ENCODE measurements at regions not wholly inside any gene's neighbourhood (a gene's known extent, or its start where the extent isn't known, plus 50 kb on each side); places are given as distances from the start of the nearest gene placed in this dataset.

DNA sequence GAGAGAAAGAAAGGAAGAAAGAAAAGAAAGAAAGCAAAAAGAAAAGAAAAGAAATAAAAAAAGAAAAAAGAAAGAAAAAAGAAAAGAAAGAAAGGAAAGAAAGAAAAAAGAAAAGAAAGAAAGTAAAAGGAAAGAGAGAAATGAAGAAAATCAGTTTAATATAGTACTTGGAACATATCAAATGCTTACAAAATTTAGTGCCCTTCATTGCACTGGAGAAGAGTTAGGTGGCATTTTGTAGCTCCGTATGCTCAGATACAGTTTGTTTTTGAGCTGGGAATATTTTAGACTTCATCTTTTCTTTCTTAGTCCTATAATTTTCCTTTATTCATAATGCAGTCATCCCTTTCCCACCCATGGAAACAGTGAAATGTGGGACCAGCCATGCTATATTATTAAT is 56.2 kb upstream of the APP start:
- CTCF ChIA-PET: no interaction called here
- Histone ChIP-seq H4K20me1 (ENCODE audit: insufficient read depth) (no peaks in the 10 kb centered on the region), H3K9ac (ENCODE audit: low read length) (no peak overlapping the region), H3K4me3 (replicated peaks in 1 of 2; ENCODE audit: low read depth in 1 of 2, low read length in 2 of 2) (no peak overlapping the region), H2AFZ (ENCODE audit: low read depth, low read length, poor library complexity, severe bottlenecking) (no peak overlapping the region), H3K27me3 (ENCODE audit: insufficient read depth, low read length) (no peaks in the 10 kb centered on the region), H3K4me1 (ENCODE audit: control insufficient read depth in 1 of 2, insufficient read depth in 2 of 2, low read length in 2 of 2) (no peaks in the 10 kb centered on the region), H3K9me2 (ENCODE audit: insufficient read depth) (no peaks in the 10 kb centered on the region), H3K27ac (ENCODE audit: low read depth, low read length) (no peak overlapping the region), H3K4me2 (ENCODE audit: low read length) (no peak overlapping the region), H3K79me2 (ENCODE audit: insufficient read depth, low read length) (no peaks in the 10 kb centered on the region), H3K9me3 (ENCODE audit: control insufficient read depth in 1 of 2, insufficient read depth in 1 of 2, low read depth in 1 of 2, low read length in 2 of 2) (no peaks in the 10 kb centered on the region), H3K36me3 (ENCODE audit: control insufficient read depth in 1 of 2, insufficient read depth in 2 of 2, low read length in 2 of 2) (no peaks in the 10 kb centered on the region)
- RAD21 ChIA-PET (ENCODE audit: low non-redundant PET in 1 of 2, low total read pairs in 2 of 2, uncharacterized antibody in 2 of 2, unreplicated experiment in 2 of 2): no interaction called here
- no peak for ATAC-seq
- POLR2A ChIA-PET: no interaction called here
- intact Hi-C loops (cut with micrococcal nuclease): no loop called here
- DNase-seq (ENCODE audit: low read depth, low spot score): no peak
- no TSS peak for BruUV-seq (replicated peaks)
- no peak for TF ChIP-seq ZNF274 (IDR thresholded peaks at IDR 0.05; ENCODE audit: low read depth, low read length)
- TF ChIP-seq CBX3 (IDR thresholded peaks at IDR 0.05; ENCODE audit: low read depth): no peak
- TF ChIP-seq, protein P1, sequence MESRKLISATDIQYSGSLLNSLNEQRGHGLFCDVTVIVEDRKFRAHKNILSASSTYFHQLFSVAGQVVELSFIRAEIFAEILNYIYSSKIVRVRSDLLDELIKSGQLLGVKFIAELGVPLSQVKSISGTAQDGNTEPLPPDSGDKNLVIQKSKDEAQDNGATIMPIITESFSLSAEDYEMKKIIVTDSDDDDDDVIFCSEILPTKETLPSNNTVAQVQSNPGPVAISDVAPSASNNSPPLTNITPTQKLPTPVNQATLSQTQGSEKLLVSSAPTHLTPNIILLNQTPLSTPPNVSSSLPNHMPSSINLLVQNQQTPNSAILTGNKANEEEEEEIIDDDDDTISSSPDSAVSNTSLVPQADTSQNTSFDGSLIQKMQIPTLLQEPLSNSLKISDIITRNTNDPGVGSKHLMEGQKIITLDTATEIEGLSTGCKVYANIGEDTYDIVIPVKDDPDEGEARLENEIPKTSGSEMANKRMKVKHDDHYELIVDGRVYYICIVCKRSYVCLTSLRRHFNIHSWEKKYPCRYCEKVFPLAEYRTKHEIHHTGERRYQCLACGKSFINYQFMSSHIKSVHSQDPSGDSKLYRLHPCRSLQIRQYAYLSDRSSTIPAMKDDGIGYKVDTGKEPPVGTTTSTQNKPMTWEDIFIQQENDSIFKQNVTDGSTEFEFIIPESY (IDR thresholded peaks at IDR 0.05; ENCODE audit: extremely low read depth, insufficient replicate concordance, low read length): no peak
- TF ChIP-seq, protein P2, sequence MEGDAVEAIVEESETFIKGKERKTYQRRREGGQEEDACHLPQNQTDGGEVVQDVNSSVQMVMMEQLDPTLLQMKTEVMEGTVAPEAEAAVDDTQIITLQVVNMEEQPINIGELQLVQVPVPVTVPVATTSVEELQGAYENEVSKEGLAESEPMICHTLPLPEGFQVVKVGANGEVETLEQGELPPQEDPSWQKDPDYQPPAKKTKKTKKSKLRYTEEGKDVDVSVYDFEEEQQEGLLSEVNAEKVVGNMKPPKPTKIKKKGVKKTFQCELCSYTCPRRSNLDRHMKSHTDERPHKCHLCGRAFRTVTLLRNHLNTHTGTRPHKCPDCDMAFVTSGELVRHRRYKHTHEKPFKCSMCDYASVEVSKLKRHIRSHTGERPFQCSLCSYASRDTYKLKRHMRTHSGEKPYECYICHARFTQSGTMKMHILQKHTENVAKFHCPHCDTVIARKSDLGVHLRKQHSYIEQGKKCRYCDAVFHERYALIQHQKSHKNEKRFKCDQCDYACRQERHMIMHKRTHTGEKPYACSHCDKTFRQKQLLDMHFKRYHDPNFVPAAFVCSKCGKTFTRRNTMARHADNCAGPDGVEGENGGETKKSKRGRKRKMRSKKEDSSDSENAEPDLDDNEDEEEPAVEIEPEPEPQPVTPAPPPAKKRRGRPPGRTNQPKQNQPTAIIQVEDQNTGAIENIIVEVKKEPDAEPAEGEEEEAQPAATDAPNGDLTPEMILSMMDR (IDR thresholded peaks at IDR 0.05 in 2 of 3, conservative IDR thresholded peaks at IDR 0.05 in 1 of 3; ENCODE audit: borderline replicate concordance in 1 of 3, insufficient read depth in 1 of 3, low read depth in 2 of 3, low read length in 2 of 3): no peak
- TF ChIP-seq, protein P3, sequence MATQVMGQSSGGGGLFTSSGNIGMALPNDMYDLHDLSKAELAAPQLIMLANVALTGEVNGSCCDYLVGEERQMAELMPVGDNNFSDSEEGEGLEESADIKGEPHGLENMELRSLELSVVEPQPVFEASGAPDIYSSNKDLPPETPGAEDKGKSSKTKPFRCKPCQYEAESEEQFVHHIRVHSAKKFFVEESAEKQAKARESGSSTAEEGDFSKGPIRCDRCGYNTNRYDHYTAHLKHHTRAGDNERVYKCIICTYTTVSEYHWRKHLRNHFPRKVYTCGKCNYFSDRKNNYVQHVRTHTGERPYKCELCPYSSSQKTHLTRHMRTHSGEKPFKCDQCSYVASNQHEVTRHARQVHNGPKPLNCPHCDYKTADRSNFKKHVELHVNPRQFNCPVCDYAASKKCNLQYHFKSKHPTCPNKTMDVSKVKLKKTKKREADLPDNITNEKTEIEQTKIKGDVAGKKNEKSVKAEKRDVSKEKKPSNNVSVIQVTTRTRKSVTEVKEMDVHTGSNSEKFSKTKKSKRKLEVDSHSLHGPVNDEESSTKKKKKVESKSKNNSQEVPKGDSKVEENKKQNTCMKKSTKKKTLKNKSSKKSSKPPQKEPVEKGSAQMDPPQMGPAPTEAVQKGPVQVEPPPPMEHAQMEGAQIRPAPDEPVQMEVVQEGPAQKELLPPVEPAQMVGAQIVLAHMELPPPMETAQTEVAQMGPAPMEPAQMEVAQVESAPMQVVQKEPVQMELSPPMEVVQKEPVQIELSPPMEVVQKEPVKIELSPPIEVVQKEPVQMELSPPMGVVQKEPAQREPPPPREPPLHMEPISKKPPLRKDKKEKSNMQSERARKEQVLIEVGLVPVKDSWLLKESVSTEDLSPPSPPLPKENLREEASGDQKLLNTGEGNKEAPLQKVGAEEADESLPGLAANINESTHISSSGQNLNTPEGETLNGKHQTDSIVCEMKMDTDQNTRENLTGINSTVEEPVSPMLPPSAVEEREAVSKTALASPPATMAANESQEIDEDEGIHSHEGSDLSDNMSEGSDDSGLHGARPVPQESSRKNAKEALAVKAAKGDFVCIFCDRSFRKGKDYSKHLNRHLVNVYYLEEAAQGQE (IDR thresholded peaks at IDR 0.05; ENCODE audit: low read depth): no peak
- TF ChIP-seq SIN3A (IDR thresholded peaks at IDR 0.05; ENCODE audit: low read depth): no peak
- no peak for TF ChIP-seq YY1 (IDR thresholded peaks at IDR 0.05; ENCODE audit: extremely low read depth, insufficient replicate concordance, low read depth, low read length)
- TF ChIP-seq SRF (IDR thresholded peaks at IDR 0.05; ENCODE audit: low read depth): no peak
- TF ChIP-seq FOSL1 (IDR thresholded peaks at IDR 0.05; ENCODE audit: low read depth): no peak
- no peak for TF ChIP-seq EZH2 (IDR thresholded peaks at IDR 0.05)
- TF ChIP-seq TCF7L2 (IDR thresholded peaks at IDR 0.05; ENCODE audit: borderline replicate concordance, extremely low read depth, insufficient read depth, insufficient read length): no peak
- TF ChIP-seq SP1 (IDR thresholded peaks at IDR 0.05; ENCODE audit: low read depth): no peak
- no peak for TF ChIP-seq POLR2AphosphoS5 (IDR thresholded peaks at IDR 0.05; ENCODE audit: low read depth, low read length)

Data from HCT116 (cell line).